ENCODE measurements at regions not wholly inside any gene's neighbourhood (a gene's known extent, or its start where the extent isn't known, plus 50 kb on each side); places are given as distances from the start of the nearest gene placed in this dataset.

- Mint-ChIP-seq H3K4me1 (ENCODE audit: low read depth) (peaks cover 5% of the 10 kb centered on the region), H3K27ac (no peak overlapping the region), H3K27me3 (no peaks in the 10 kb centered on the region), H3K9me3 (ENCODE audit: low read depth) (peaks cover 6% of the 10 kb centered on the region), H3K4me3 (ENCODE audit: low read depth) (no peak overlapping the region), H3K36me3 (ENCODE audit: insufficient read depth) (peaks cover 5% of the 10 kb centered on the region)
- TF ChIP-seq CTCF (IDR thresholded peaks at IDR 0.05; ENCODE audit: unreplicated experiment) = no peak
- DNase-seq (ENCODE audit: low spot score, unreplicated experiment) = no peak
Measured at GRCh38 chr2:128867311-128867710, 548.6 kb upstream of the HS6ST1 start.

DNA sequence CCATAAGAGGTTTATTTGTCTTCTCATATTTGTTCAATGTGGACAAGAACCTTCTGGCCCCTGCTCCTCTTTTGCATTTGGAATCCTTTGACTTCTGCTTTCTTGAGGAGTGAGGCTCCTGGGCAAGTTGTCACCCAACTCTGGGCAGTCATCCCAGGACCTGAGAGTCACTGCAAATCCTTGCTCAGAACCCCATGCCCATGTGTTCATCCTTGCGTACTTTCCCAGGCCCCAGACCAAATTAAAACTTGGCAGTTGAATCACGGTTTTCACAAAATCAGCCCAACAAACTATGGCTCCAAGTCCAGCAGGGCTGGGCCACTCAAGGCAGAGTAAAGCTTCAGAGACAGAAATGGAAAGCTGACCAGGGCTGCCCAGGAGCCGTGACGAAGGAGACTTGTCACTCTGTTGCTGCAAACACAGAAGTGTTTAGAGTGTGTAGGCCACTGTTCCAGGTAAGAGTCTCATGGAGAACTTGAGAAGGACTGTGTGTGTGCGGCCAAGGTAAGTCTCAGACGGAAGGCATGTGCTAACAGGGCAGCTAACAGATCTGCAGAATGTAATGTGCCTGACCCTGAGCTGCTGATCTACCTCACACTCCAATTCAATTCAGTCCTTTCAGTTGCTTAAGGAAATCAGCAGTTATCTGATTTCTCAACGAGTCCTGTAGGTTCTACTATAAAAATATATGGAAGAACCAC, 549.4 kb upstream of the HS6ST1 start:
- H3K4me1 Mint-ChIP-seq (ENCODE audit: low read depth) = peaks cover 9% of the 10 kb centered on the region
- no peak overlapping the region for H3K27ac Mint-ChIP-seq
- peaks cover 6% of the 10 kb centered on the region for H3K9me3 Mint-ChIP-seq (ENCODE audit: low read depth)
- TF ChIP-seq CTCF (IDR thresholded peaks at IDR 0.05; ENCODE audit: unreplicated experiment) = no peak
- H3K27me3 Mint-ChIP-seq = no peaks in the 10 kb centered on the region
- H3K36me3 Mint-ChIP-seq (ENCODE audit: insufficient read depth) = peaks cover 5% of the 10 kb centered on the region
- no peak for DNase-seq (ENCODE audit: low spot score, unreplicated experiment)
- no peak overlapping the region for H3K4me3 Mint-ChIP-seq (ENCODE audit: low read depth)

- Mint-ChIP-seq H3K27me3 (peaks cover 2% of the 10 kb centered on the region), H3K36me3 (ENCODE audit: insufficient read depth) (peaks cover 5% of the 10 kb centered on the region), H3K9me3 (ENCODE audit: low read depth) (peaks cover 6% of the 10 kb centered on the region), H3K27ac (no peak overlapping the region), H3K4me1 (ENCODE audit: low read depth) (peaks cover 9% of the 10 kb centered on the region), H3K4me3 (ENCODE audit: low read depth) (no peak overlapping the region)
- no peak for DNase-seq (ENCODE audit: low spot score, unreplicated experiment)
- no peak for TF ChIP-seq CTCF (IDR thresholded peaks at IDR 0.05; ENCODE audit: unreplicated experiment)
Measured at GRCh38 chr2:128868686-128869551, 550.3 kb upstream of the HS6ST1 start.

DNA sequence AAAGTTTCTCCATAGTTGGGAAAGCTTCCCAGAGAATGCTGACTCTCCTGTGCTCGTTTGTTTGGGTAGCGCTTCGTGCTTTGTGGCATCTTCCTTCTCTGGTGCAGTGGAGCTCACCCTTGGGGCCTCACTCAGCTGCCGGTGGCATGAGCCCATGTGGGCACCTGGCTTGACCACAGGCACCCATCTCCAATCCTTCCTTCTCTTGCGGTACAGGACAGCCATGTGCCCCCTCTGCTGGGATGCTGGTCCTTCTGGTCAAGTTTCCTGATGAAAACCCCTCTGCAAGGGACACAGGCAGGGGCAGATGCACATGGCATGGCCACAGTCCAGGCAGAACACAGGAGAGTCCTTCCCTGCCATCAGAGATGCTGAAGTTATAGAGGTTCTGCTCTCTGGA, 555.9 kb upstream of the HS6ST1 start:
- DNase-seq (ENCODE audit: low spot score, unreplicated experiment) = no peak
- H3K4me1 Mint-ChIP-seq (ENCODE audit: low read depth) = peaks cover 23% of the 10 kb centered on the region
- H3K36me3 Mint-ChIP-seq (ENCODE audit: insufficient read depth) = no peaks in the 10 kb centered on the region
- H3K27me3 Mint-ChIP-seq = peaks cover 17% of the 10 kb centered on the region
- H3K9me3 Mint-ChIP-seq (ENCODE audit: low read depth) = no peaks in the 10 kb centered on the region
- no peak for TF ChIP-seq CTCF (IDR thresholded peaks at IDR 0.05; ENCODE audit: unreplicated experiment)
- no peak overlapping the region for H3K4me3 Mint-ChIP-seq (ENCODE audit: low read depth)
- H3K27ac Mint-ChIP-seq = no peak overlapping the region
